Dedifferentiated amniotic fluid mesenchymal stem cell (primary cell): ENCODE measurements at regions not wholly inside any gene's neighbourhood (a gene's known extent, or its start where the extent isn't known, plus 50 kb on each side); places are given as distances from the start of the nearest gene placed in this dataset.
A peak's percentile ranks its signal among the peaks of the same experiment; 100 is the strongest.

Experiments used
- DNase-seq: peaks from one replicate; pipeline ENCODE4 v3.0.0-alpha.2; 2016; ENCODE audit errors: extremely low spot score

GRCh38 chr17:77364941-77365583, 224.3 kb downstream of the SEC14L1 start:
- no peak for DNase-seq

- peak; percentile 55 for DNase-seq
Observed at GRCh38 chr17:77365584-77366186, 224.9 kb downstream of the SEC14L1 start.

- DNase-seq = no peak
Observed at GRCh38 chr17:77366206-77366557, 225.4 kb downstream of the SEC14L1 start.

- DNase-seq = no peak
Observed at GRCh38 chr17:77366558-77367245, 225.9 kb downstream of the SEC14L1 start.

- no peak for DNase-seq
Observed at GRCh38 chr17:77369544-77369971, 228.8 kb downstream of the SEC14L1 start.

GRCh38 chr17:77370586-77370985, 229.8 kb downstream of the SEC14L1 start:
- no peak for DNase-seq

GRCh38 chr17:77371117-77371887, 230.5 kb downstream of the SEC14L1 start:
- DNase-seq = peak; percentile 80

- no peak for DNase-seq
Observed at GRCh38 chr17:77371888-77372443, 231.2 kb downstream of the SEC14L1 start.

DNA sequence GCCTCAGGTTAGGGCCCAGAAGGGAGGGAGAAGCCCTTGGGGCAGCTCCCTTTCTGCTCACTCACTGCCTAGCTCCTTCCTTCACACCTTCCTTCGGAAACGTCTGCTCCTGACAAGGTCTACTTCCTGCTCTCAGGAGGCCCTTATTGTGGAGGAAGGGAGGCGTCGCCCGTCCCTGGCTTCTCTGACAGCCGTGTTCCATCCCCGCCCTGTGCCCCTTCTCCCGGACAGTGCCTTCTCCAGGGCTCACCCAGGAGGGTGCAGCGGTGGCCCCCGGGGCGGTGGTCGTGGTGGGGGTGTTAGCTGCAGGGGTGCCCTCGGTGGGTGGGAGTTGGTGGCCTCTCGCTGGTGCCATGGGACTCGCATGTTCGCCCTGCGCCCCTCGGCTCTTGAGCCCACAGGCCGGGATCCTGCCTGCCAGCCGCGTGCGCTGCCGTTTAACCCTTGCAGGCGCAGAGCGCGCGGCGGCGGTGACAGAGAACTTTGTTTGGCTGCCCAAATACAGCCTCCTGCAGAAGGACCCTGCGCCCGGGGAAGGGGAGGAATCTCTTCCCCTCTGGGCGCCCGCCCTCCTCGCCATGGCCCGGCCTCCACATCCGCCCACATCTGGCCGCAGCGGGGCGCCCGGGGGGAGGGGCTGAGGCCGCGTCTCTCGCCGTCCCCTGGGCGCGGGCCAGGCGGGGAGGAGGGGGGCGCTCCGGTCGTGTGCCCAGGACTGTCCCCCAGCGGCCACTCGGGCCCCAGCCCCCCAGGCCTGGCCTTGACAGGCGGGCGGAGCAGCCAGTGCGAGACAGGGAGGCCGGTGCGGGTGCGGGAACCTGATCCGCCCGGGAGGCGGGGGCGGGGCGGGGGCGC, 231.9 kb downstream of the SEC14L1 start:
- DNase-seq = peak; percentile 68

DNA sequence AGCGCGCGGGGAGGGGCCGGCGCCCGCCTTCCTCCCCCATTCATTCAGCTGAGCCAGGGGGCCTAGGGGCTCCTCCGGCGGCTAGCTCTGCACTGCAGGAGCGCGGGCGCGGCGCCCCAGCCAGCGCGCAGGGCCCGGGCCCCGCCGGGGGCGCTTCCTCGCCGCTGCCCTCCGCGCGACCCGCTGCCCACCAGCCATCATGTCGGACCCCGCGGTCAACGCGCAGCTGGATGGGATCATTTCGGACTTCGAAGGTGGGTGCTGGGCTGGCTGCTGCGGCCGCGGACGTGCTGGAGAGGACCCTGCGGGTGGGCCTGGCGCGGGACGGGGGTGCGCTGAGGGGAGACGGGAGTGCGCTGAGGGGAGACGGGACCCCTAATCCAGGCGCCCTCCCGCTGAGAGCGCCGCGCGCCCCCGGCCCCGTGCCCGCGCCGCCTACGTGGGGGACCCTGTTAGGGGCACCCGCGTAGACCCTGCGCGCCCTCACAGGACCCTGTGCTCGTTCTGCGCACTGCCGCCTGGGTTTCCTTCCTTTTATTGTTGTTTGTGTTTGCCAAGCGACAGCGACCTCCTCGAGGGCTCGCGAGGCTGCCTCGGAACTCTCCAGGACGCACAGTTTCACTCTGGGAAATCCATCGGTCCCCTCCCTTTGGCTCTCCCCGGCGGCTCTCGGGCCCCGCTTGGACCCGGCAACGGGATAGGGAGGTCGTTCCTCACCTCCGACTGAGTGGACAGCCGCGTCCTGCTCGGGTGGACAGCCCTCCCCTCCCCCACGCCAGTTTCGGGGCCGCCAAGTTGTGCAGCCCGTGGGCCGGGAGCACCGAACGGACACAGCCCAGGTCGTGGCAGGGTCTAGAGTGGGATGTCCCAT, 232.8 kb downstream of the SEC14L1 start:
- DNase-seq = no peak

- peak; percentile 73 for DNase-seq
Observed at GRCh38 chr17:77374170-77374936, 233.6 kb downstream of the SEC14L1 start.

DNA sequence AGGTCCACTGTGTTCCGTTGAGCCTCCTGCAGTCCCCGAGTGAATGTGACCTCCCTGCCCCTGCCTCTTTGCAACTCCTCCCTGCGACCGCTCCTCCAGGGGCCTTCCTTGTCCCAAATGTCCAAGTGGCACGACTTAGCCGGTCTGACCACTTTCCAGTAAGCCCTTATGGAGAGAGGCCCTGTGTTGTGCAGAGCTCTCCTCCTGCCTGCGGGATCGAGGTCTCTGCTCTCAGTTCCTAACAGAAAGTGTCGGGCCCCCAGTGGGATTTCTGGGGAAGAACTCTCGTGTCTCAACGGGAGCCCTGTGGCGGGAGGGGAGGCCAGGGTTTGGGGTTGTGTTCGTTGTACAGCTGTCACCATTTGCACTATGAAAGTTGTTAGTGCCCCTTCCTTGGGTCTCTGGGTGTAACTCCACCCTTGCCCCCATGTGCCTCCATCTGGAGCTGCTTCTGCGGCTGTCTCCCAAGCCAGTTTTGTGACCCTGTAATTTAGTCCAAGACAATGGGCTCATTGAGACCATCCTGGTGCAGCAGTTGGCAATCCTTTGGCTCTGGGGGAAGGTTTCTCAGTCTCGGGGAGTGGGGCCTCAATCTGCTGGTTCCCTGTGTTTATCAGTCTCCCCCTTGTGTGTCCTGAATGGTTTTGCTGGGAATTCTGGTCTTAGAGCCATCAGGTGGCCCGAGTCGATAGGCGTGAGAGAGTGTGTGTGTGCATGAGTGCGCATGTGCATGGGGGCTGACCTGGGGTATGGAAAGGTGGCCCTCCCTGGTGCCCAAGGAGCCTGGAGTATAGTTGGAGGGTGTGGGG, 234.5 kb downstream of the SEC14L1 start:
- no peak for DNase-seq

DNA sequence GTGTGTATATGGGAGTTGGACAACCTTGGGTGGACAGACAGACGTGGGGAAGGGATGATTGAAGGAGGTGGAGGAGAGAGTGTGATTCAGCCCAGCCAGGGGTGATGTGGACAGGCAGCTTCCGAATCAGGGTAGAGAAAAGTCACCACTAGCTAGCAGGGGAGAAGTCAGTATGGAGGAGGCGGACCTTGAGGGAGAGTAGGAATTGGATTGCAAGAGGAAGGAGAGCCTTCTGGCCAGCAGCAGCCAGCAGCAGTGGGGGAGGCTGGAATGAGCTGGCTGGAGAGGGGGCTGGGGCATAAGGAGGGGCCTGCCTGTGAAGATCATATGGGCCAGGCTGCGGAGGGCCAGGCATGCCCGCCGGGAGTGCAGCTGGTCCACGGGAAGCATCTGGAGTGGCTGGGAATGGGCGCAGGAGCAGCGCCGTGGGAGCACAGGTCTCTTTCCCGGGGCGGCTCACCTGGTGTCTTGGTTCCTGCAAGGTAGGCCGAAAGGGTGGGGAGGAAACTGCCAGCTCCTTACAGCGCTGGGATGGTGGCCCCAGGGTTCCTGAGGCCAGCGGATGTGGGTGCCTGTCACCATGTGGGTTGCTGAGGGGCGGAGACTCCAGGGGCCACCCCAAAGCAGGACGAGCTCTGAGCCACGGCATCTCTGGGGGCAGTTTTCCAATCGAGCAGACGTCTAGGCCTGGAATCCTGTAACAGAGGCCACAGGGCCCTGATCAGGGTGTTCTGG, 235.3 kb downstream of the SEC14L1 start:
- peak; percentile 72 for DNase-seq

DNA sequence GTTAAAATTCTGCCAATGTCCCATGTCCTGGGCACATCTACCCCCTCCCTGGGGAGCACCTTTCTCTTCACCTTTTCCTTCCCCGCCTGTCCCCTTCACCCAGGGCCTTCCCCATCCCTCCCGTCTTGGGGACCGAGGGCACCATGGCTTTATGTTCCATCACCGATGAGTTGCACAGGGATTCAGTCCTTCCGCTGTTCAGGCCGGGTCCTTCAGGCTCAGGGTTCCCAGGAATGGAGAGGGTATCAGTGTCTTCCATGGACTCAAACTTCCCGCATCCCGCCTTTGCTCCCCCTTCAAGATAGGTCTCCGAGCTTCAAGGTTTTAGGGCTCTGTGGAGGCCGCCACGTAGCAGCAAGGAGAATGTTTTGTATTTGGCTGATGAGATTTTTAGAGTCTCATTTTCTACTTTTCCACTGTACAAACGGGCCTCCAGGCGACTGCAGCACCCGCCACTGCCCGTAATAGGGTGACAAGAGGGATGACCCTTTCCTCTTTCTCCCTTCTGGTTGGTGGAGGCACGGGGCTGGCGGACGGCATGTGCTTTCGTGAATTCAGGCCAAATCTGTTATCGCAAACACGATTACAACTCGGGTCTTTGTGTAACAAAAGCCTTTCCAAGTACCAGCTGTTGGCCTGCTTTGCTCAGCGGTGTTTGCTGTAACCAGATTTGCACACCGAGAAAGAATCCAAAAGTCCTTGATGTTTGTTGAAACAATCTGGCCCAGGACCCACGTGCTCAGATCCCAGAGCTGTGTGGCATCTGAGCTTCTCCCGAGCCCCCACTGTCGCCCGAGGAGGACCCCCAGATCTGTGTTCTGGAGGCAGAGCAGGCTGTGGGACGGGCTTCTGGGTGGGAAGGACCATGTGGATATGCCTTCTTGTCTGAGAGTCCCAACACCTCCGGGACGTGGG, 236.3 kb downstream of the SEC14L1 start:
- no peak for DNase-seq

GRCh38 chr17:77377710-77378235, 237.0 kb downstream of the SEC14L1 start:
- no peak for DNase-seq

- DNase-seq = no peak
Observed at GRCh38 chr17:77378318-77379064, 237.7 kb downstream of the SEC14L1 start.
